ENCODE measurements at regions not wholly inside any gene's neighbourhood (a gene's known extent, or its start where the extent isn't known, plus 50 kb on each side); places are given as distances from the start of the nearest gene placed in this dataset.

DNA sequence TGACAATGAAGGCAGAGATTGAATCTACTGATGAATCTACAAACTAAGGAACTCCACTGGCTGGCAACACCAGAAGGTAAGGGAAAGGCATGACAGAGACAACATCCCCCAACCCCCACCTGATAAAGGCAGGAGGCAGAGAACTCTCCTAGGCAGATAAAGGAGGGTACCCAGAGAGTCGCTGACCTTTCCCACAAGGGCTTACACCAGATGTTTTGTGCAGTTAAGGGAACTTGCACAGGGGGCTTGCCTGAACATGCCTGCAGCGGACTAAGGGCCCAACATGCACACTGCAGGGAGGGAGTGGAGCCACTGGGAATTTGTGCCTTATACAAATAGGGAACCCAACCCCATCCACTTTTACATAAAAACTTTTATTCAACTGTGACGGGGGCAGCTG lies 1996.9 kb upstream of the RAG2 start:
- no peak overlapping the region for H3K4me3 ChIP-seq
- no peak for DNase-seq (ENCODE audit: low read depth, low spot score)
- H3K36me3 ChIP-seq (ENCODE audit: control insufficient read depth in 2 of 2, insufficient read depth in 2 of 2, low read length in 1 of 2) = no peaks in the 10 kb centered on the region
- H3K79me2 ChIP-seq (ENCODE audit: control insufficient read depth, insufficient read depth, low read length) = no peaks in the 10 kb centered on the region
- TF ChIP-seq, protein P1, sequence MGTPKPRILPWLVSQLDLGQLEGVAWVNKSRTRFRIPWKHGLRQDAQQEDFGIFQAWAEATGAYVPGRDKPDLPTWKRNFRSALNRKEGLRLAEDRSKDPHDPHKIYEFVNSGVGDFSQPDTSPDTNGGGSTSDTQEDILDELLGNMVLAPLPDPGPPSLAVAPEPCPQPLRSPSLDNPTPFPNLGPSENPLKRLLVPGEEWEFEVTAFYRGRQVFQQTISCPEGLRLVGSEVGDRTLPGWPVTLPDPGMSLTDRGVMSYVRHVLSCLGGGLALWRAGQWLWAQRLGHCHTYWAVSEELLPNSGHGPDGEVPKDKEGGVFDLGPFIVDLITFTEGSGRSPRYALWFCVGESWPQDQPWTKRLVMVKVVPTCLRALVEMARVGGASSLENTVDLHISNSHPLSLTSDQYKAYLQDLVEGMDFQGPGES (IDR thresholded peaks at IDR 0.05) = no peak
- TF ChIP-seq POU2F2 (IDR thresholded peaks at IDR 0.05; ENCODE audit: borderline replicate concordance, low read depth, low read length) = no peak
- TF ChIP-seq SPI1 (IDR thresholded peaks at IDR 0.05; ENCODE audit: borderline replicate concordance, insufficient read depth, low read depth, low read length) = no peak
- TF ChIP-seq MTA2 (IDR thresholded peaks at IDR 0.05; ENCODE audit: low read depth) = no peak
- no peak for TF ChIP-seq EGR1 (IDR thresholded peaks at IDR 0.05; ENCODE audit: borderline replicate concordance in 1 of 2, low read depth in 2 of 2, low read length in 2 of 2)
- no peak for TF ChIP-seq NFYA (IDR thresholded peaks at IDR 0.05; ENCODE audit: borderline replicate concordance, low read depth, low read length)
- TF ChIP-seq, protein P2, sequence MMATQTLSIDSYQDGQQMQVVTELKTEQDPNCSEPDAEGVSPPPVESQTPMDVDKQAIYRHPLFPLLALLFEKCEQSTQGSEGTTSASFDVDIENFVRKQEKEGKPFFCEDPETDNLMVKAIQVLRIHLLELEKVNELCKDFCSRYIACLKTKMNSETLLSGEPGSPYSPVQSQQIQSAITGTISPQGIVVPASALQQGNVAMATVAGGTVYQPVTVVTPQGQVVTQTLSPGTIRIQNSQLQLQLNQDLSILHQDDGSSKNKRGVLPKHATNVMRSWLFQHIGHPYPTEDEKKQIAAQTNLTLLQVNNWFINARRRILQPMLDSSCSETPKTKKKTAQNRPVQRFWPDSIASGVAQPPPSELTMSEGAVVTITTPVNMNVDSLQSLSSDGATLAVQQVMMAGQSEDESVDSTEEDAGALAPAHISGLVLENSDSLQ (IDR thresholded peaks at IDR 0.05) = no peak
- no peak for TF ChIP-seq TARDBP (IDR thresholded peaks at IDR 0.05; ENCODE audit: borderline replicate concordance)
- no peak for TF ChIP-seq CBX5 (IDR thresholded peaks at IDR 0.05; ENCODE audit: low read depth)
- TF ChIP-seq, protein P3, sequence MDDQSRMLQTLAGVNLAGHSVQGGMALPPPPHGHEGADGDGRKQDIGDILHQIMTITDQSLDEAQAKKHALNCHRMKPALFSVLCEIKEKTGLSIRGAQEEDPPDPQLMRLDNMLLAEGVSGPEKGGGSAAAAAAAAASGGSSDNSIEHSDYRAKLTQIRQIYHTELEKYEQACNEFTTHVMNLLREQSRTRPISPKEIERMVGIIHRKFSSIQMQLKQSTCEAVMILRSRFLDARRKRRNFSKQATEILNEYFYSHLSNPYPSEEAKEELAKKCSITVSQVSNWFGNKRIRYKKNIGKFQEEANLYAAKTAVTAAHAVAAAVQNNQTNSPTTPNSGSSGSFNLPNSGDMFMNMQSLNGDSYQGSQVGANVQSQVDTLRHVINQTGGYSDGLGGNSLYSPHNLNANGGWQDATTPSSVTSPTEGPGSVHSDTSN (IDR thresholded peaks at IDR 0.05; ENCODE audit: insufficient replicate concordance, low read depth, low read length) = no peak
- TF ChIP-seq, protein P4, sequence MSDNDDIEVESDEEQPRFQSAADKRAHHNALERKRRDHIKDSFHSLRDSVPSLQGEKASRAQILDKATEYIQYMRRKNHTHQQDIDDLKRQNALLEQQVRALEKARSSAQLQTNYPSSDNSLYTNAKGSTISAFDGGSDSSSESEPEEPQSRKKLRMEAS (IDR thresholded peaks at IDR 0.05; ENCODE audit: low read depth, low read length) = no peak
- TF ChIP-seq ZZZ3 (IDR thresholded peaks at IDR 0.05; ENCODE audit: control insufficient read depth, insufficient read length, low read depth) = no peak
- TF ChIP-seq MYB (IDR thresholded peaks at IDR 0.05; ENCODE audit: borderline replicate concordance, low read depth, low read length) = no peak
- TF ChIP-seq NFYB (IDR thresholded peaks at IDR 0.05; ENCODE audit: insufficient read depth, low read depth, low read length) = no peak
- TF ChIP-seq ZNF384 (IDR thresholded peaks at IDR 0.05; ENCODE audit: borderline replicate concordance, low read depth, low read length) = no peak
- TF ChIP-seq POLR2A (IDR thresholded peaks at IDR 0.05; ENCODE audit: low read depth, low read length) = no peak
- H4K20me1 ChIP-seq (ENCODE audit: control insufficient read depth, insufficient read depth) = no peaks in the 10 kb centered on the region
- no peak overlapping the region for H2AFZ ChIP-seq (ENCODE audit: control insufficient read depth, low read depth, low read length)
- POLR2A ChIA-PET = no interaction called here
- RAD21 ChIA-PET (ENCODE audit: unreplicated experiment) = no interaction called here
- H3K4me2 ChIP-seq (ENCODE audit: control insufficient read depth, insufficient read depth) = no peak overlapping the region
- H3K9ac ChIP-seq (ENCODE audit: control insufficient read depth, insufficient read depth, low read length) = no peak overlapping the region
- H3K27ac ChIP-seq (ENCODE audit: control insufficient read depth, insufficient read depth) = no peak overlapping the region
- SMC1A ChIA-PET (ENCODE audit: uncharacterized antibody, unreplicated experiment) = no interaction called here
- H3K9me3 ChIP-seq (replicated peaks; ENCODE audit: control insufficient read depth, insufficient read depth, low read length) = no peaks in the 10 kb centered on the region
- CTCF ChIA-PET = no interaction called here
- intact Hi-C loops (cut with micrococcal nuclease; ENCODE audit: unreplicated experiment) = no loop called here
- WGBS (ENCODE audit: insufficient coverage, insufficient replicate concordance, low lambda C conversion rate, missing lambda C conversion rate) = 31% methylated on average over 3 of the region's 3 CpGs
- in situ Hi-C loops (cut with MboI) = no loop called here
- no peak for ATAC-seq
- H3K27me3 ChIP-seq (replicated peaks in 1 of 2; ENCODE audit: control insufficient read depth in 2 of 2, insufficient read depth in 2 of 2, low read length in 1 of 2) = no peaks in the 10 kb centered on the region
- H3K4me1 ChIP-seq (ENCODE audit: control insufficient read depth, insufficient read depth, low read length) = no peaks in the 10 kb centered on the region
- FAIRE-seq = no peak
- BruUV-seq (replicated peaks) = no TSS peak

Data from GM12878 (cell line).